DND-41 (cell line): ENCODE measurements at regions not wholly inside any gene's neighbourhood (a gene's known extent, or its start where the extent isn't known, plus 50 kb on each side); places are given as distances from the start of the nearest gene placed in this dataset.

ENCODE experiments used
- ATAC-seq: fragments of 200-7000 bp; cut with Tn5 transposase; 3 replicates; pipeline ENCODE4 v1.9.1; 2021; ENCODE audit warnings: low read depth; ENCODE audit not compliant: insufficient read depth
- DNase-seq: peaks from one replicate; pipeline ENCODE4 v3.0.0-alpha.2; 2020
- H2AFZ ChIP-seq: 2 replicates; pipeline ENCODE4 v1.6.0; 2012; ENCODE audit warnings: low read depth, low read length
- H3K27ac ChIP-seq: 2 replicates; pipeline ENCODE4 v1.5.1; 2012; ENCODE audit warnings: low read length, inconsistent platforms
- H3K27me3 ChIP-seq: fragments of 200-600 bp; sonication (generic); 2 replicates; pipeline ENCODE4 v1.6.0; 2012; ENCODE audit warnings: low read length, mild to moderate bottlenecking, inconsistent platforms; ENCODE audit not compliant: insufficient read depth, poor library complexity
- H3K36me3 ChIP-seq: 2 replicates; pipeline ENCODE4 v1.5.1; 2012; ENCODE audit warnings: low read length, inconsistent platforms; ENCODE audit not compliant: insufficient read depth
- H3K4me1 ChIP-seq: 2 replicates; pipeline ENCODE4 v1.5.1; 2012; ENCODE audit warnings: mild to moderate bottlenecking, low read length; ENCODE audit not compliant: insufficient read depth
- H3K4me2 ChIP-seq: 2 replicates; pipeline ENCODE4 v1.6.0; 2012; ENCODE audit warnings: mild to moderate bottlenecking, moderate library complexity, low read length, inconsistent platforms; ENCODE audit not compliant: insufficient read depth
- H3K4me3 ChIP-seq, 2 experiments: fragments of 200-600 bp in 1 of 2; shearing (Covaris generic) in 1 of 2; 2 replicates each; pipeline ENCODE4 v1.5.1; 2012 to 2016; ENCODE audit warnings: inconsistent platforms in 2 of 2, low read length in 2 of 2, mild to moderate bottlenecking in 2 of 2, low read depth in 1 of 2, moderate library complexity in 1 of 2
- H3K79me2 ChIP-seq: 2 replicates; pipeline ENCODE4 v1.6.0; 2012; ENCODE audit warnings: low read length, inconsistent platforms; ENCODE audit not compliant: insufficient read depth
- H3K9ac ChIP-seq: 2 replicates; pipeline ENCODE4 v1.6.0; 2012; ENCODE audit warnings: low read depth, mild to moderate bottlenecking, inconsistent platforms, low read length, moderate library complexity
- H3K9me3 ChIP-seq: 2 replicates; pipeline ENCODE4 v1.5.1; 2012; ENCODE audit warnings: low read length, moderate library complexity, mild to moderate bottlenecking, inconsistent platforms; ENCODE audit not compliant: insufficient read depth, severe bottlenecking
- H4K20me1 ChIP-seq: 2 replicates; pipeline ENCODE4 v1.6.0; 2012; ENCODE audit warnings: low read length; ENCODE audit not compliant: insufficient read depth
- EZH2 ChIP-seq: IDR thresholded peaks from 3 replicates; pipeline ENCODE4 v1.6.1; 2012; ENCODE audit warnings: borderline replicate concordance, low read depth, mild to moderate bottlenecking, moderate library complexity, low read length, inconsistent platforms; ENCODE audit not compliant: severe bottlenecking
- TF ChIP-seq, protein P1 (sequence below): IDR thresholded peaks from 2 replicates; pipeline ENCODE4 v1.5.1; 2012; ENCODE audit warnings: borderline replicate concordance, low read length, moderate library complexity, mild to moderate bottlenecking; ENCODE audit not compliant: poor library complexity, severe bottlenecking; ENCODE audit errors: extremely low read depth

DNA sequence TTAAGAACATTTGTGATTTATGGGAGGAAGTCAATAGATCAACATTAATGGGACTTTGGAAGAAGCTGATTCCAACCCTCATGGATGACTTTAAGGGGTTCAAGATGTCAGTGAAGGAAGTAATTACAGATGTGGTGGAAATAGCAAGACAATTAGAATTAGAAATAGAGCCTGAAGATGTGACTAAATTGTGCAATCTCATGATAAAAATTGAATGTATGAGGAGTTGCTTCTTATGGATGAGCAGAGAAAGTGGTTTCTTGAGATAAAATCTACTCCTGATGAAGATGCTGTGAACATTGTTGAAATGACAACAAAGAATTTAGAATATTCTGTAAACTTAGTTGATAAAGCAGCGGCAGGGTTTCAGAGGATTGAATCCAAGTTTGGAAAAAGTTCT lies 70.9 kb upstream of the NEUROD6 start:
- DNase-seq (no peak), ATAC-seq (no peak)
- H2AFZ ChIP-seq = no peak overlapping the region
- H3K27me3 ChIP-seq = no peaks in the 10 kb centered on the region
- no peaks in the 10 kb centered on the region for H3K79me2 ChIP-seq
- H3K4me1 ChIP-seq = no peaks in the 10 kb centered on the region
- no peaks in the 10 kb centered on the region for H4K20me1 ChIP-seq
- no peaks in the 10 kb centered on the region for H3K9me3 ChIP-seq
- H3K4me3 ChIP-seq = no peak overlapping the region
- no peak overlapping the region for H3K4me2 ChIP-seq
- no peak overlapping the region for H3K9ac ChIP-seq
- H3K27ac ChIP-seq = no peak overlapping the region
- no peaks in the 10 kb centered on the region for H3K36me3 ChIP-seq
- TF ChIP-seq EZH2 = no peak
- TF ChIP-seq, protein P1, sequence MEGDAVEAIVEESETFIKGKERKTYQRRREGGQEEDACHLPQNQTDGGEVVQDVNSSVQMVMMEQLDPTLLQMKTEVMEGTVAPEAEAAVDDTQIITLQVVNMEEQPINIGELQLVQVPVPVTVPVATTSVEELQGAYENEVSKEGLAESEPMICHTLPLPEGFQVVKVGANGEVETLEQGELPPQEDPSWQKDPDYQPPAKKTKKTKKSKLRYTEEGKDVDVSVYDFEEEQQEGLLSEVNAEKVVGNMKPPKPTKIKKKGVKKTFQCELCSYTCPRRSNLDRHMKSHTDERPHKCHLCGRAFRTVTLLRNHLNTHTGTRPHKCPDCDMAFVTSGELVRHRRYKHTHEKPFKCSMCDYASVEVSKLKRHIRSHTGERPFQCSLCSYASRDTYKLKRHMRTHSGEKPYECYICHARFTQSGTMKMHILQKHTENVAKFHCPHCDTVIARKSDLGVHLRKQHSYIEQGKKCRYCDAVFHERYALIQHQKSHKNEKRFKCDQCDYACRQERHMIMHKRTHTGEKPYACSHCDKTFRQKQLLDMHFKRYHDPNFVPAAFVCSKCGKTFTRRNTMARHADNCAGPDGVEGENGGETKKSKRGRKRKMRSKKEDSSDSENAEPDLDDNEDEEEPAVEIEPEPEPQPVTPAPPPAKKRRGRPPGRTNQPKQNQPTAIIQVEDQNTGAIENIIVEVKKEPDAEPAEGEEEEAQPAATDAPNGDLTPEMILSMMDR = no peak

DNA sequence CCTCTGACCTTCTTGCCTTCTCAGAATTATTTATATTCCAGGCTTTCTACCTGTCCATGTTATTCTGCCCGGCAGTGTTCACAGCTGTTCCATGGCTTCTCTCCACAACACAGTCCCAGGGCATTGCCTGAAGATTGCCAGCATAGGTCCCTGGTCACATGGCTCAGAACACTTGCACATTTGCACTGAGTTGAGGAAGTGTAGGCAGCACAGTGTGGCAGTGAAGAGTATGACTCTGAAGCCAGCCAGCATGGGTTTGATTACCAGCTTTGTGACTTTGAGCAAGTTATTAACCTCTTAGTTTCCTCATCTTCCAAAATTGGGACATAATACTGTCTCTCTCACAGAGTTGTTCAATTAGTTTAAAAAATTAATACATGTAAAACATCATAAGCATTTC lies 73.2 kb upstream of the NEUROD6 start:
- DNase-seq = no peak
- no peak overlapping the region for H3K4me3 ChIP-seq
- no peaks in the 10 kb centered on the region for H3K79me2 ChIP-seq

DNA sequence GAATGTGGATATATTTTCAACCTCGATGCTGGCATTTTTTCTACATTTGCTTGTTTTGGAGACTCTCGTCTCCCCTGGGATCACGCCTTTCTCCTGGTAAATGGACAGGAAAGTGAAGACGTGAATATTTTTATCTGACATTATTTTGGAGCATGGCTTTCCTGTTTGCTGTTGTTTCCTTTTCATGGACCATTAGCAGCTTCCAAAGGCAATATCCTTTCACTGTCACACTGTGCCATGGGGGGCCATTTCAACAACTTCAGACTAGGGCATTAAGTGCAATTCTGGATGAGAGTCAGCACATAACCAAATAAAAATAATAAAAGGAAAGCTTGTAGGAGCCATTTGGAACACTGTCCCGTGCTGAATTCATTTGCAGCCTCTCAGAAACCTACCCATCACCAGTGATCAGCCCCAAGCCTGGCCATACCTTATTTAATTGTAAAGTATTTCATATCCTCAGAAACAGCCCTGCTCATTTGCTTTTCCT lies 75.9 kb upstream of the NEUROD6 start:
- no peak overlapping the region for H3K4me2 ChIP-seq
- no peaks in the 10 kb centered on the region for H3K4me1 ChIP-seq
- no peak for DNase-seq
- H4K20me1 ChIP-seq = no peaks in the 10 kb centered on the region
- H3K27ac ChIP-seq = no peak overlapping the region
- H3K79me2 ChIP-seq = no peaks in the 10 kb centered on the region
- H3K9ac ChIP-seq = no peak overlapping the region
- no peak for TF ChIP-seq EZH2
- TF ChIP-seq, protein P1 = no peak
- H3K9me3 ChIP-seq = no peaks in the 10 kb centered on the region
- H3K36me3 ChIP-seq = no peaks in the 10 kb centered on the region
- H2AFZ ChIP-seq = no peak overlapping the region
- H3K27me3 ChIP-seq = peaks cover 6% of the 10 kb centered on the region
- no peak for ATAC-seq
- no peak overlapping the region for H3K4me3 ChIP-seq

More for the DNA sequence above, 73.2 kb upstream of the NEUROD6 start:
- Histone ChIP-seq H3K9me3 (no peaks in the 10 kb centered on the region), H2AFZ (no peak overlapping the region), H3K27ac (no peak overlapping the region), H3K4me2 (no peak overlapping the region), H3K4me1 (no peaks in the 10 kb centered on the region), H4K20me1 (no peaks in the 10 kb centered on the region), H3K36me3 (no peaks in the 10 kb centered on the region), H3K9ac (no peak overlapping the region), H3K27me3 (no peaks in the 10 kb centered on the region)
- ATAC-seq = no peak
- TF ChIP-seq, protein P1 = no peak
- TF ChIP-seq EZH2 = no peak

DNA sequence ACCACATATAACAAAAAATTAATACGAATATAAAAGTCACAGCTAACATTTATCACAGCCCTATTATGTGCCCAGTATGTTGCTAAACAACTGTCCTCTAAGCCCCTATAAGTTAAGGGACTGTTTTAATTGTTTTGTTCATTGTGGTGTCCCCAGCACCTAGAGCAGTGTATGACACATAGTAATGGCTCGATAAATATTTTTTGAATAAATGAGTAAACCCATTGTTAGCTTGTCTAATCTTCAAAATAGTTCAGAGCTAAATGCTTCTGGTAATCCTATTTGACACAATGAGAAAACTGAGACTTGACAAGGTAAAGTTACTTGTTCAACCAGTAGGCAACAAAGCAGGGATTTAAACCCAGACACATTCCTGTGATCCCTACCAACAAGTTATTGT lies 78.4 kb upstream of the NEUROD6 start:
- Histone ChIP-seq H2AFZ (no peak overlapping the region), H3K4me2 (no peak overlapping the region), H3K27ac (no peak overlapping the region), H3K9ac (no peak overlapping the region), H3K27me3 (peaks cover 6% of the 10 kb centered on the region), H3K79me2 (no peaks in the 10 kb centered on the region), H4K20me1 (no peaks in the 10 kb centered on the region), H3K4me3 (no peak overlapping the region), H3K9me3 (no peaks in the 10 kb centered on the region), H3K4me1 (no peaks in the 10 kb centered on the region), H3K36me3 (no peaks in the 10 kb centered on the region)
- no peak for DNase-seq
- no peak for TF ChIP-seq EZH2
- TF ChIP-seq, protein P1 = no peak
- ATAC-seq = no peak
